B cell (primary cell): ENCODE measurements at regions not wholly inside any gene's neighbourhood (a gene's known extent, or its start where the extent isn't known, plus 50 kb on each side); places are given as distances from the start of the nearest gene placed in this dataset.

ENCODE experiments used
- ATAC-seq: fragments of 200-7000 bp; cut with Tn5 transposase; one replicate; pipeline ENCODE4 v1.10.0; 2021; ENCODE audit warnings: low read depth, mild to moderate bottlenecking, moderate number of reproducible peaks, moderate library complexity
- CTCF ChIA-PET: fragments of 350-600 bp; sonication (Branson Sonifier 250); formaldehyde crosslinking; loops from one replicate; lab custom pipeline; 2021; ENCODE audit warnings: antibody characterized with exemption, inconsistent platforms; lab: Charles Lee
- POLR2A ChIA-PET: fragments of 350-600 bp; sonication (Branson Sonifier 250); formaldehyde crosslinking; loops from one replicate; lab custom pipeline; 2021; ENCODE audit warnings: antibody characterized with exemption; lab: Charles Lee
- DNase-seq: peaks from one replicate; pipeline ENCODE4 v3.0.0; 2013
- H2AFZ ChIP-seq: 2 replicates; pipeline ENCODE4 v1.6.1; 2012; ENCODE audit warnings: mild to moderate bottlenecking, low read depth, low read length; ENCODE audit not compliant: insufficient read depth, poor library complexity, severe bottlenecking
- H3K27ac ChIP-seq, 2 donors: 1 replicate in 1 of 2; 2 replicates in 1 of 2; pipeline ENCODE4 v1.5.1; 2012 to 2013; ENCODE audit warnings: low read length in 2 of 2, mild to moderate bottlenecking in 2 of 2, moderate library complexity in 1 of 2
- H3K27me3 ChIP-seq, 4 experiments: fragments of 200-600 bp in 1 of 4; sonication (generic) in 1 of 4; replicated peaks in 1 of 4; 1 replicate in 2 of 4; 2 replicates in 2 of 4; pipeline versions ENCODE4 v1.6.1 to v1.7.0; 2013 to 2016; ENCODE audit warnings: low read length in 3 of 4, mild to moderate bottlenecking in 2 of 4, mixed read lengths in 1 of 4, moderate library complexity in 1 of 4; ENCODE audit not compliant: insufficient read depth in 4 of 4, control insufficient read depth in 3 of 4; ENCODE audit errors: control extremely low read depth in 1 of 4
- H3K36me3 ChIP-seq, 2 experiments: replicated peaks in 1 of 2; 1 replicate in 1 of 2; 2 replicates in 1 of 2; pipeline versions ENCODE4 v1.6.1 to v1.7.1; 2013; ENCODE audit warnings: low read length in 1 of 2; ENCODE audit not compliant: insufficient read depth in 2 of 2, control insufficient read depth in 1 of 2; ENCODE audit errors: control extremely low read depth in 1 of 2, extremely low read depth in 1 of 2
- H3K4me1 ChIP-seq, 2 donors: fragments of 200-600 bp in 1 of 2; sonication (generic) in 1 of 2; 1 replicate in 1 of 2; 2 replicates in 1 of 2; pipeline versions ENCODE4 v1.5.1 to v1.6.1; 2013 to 2017; ENCODE audit warnings: low read length in 2 of 2; ENCODE audit not compliant: control insufficient read depth in 2 of 2, insufficient read depth in 2 of 2
- H3K4me2 ChIP-seq: replicated peaks from 2 replicates; pipeline ENCODE3; 2012; ENCODE audit warnings: mild to moderate bottlenecking, low read depth, low read length; ENCODE audit not compliant: poor library complexity, severe bottlenecking
- H3K4me3 ChIP-seq, 5 experiments: fragments of 200-600 bp in 1 of 5; sonication (generic) in 1 of 5; 1 replicate in 3 of 5; 2 replicates in 2 of 5; pipeline versions ENCODE4 v1.5.1 to v1.7.0; 2011 to 2016; ENCODE audit warnings: low read length in 4 of 5, mild to moderate bottlenecking in 4 of 5, low read depth in 2 of 5, control low read depth in 1 of 5, moderate library complexity in 1 of 5; ENCODE audit not compliant: insufficient read depth in 1 of 5; ENCODE audit errors: control extremely low read depth in 1 of 5, extremely low read depth in 1 of 5
- H3K79me2 ChIP-seq: fragments of 200-600 bp; sonication (generic); one replicate; pipeline ENCODE4 v1.6.0; 2016; ENCODE audit warnings: low read length; ENCODE audit not compliant: control insufficient read depth, insufficient read depth
- H3K9ac ChIP-seq: fragments of 200-600 bp; sonication (generic); 2 replicates; pipeline ENCODE4 v1.6.1; 2017; ENCODE audit warnings: mild to moderate bottlenecking, low read length, moderate library complexity
- H3K9me3 ChIP-seq, 3 donors: one replicate each; pipeline versions ENCODE4 v1.6.1 to v1.7.1; 2013; ENCODE audit warnings: low read length in 2 of 3; ENCODE audit not compliant: control insufficient read depth in 2 of 3, insufficient read depth in 1 of 3; ENCODE audit errors: control extremely low read depth in 1 of 3
- H4K20me1 ChIP-seq: 2 replicates; pipeline ENCODE4 v1.6.0; 2012; ENCODE audit warnings: mild to moderate bottlenecking, low read length; ENCODE audit not compliant: insufficient read depth, control insufficient read depth, poor library complexity, severe bottlenecking
- H3K27ac Mint-ChIP-seq: one replicate; pipeline ENCODE4 v1.8.0; 2021; ENCODE audit warnings: mixed read lengths
- H3K27me3 Mint-ChIP-seq: one replicate; pipeline ENCODE4 v1.8.0; 2021; ENCODE audit warnings: mixed read lengths
- H3K4me1 Mint-ChIP-seq: one replicate; pipeline ENCODE4 v1.8.0; 2021; ENCODE audit warnings: mixed read lengths
- H3K4me3 Mint-ChIP-seq: one replicate; pipeline ENCODE4 v1.8.0; 2021; ENCODE audit warnings: mixed read lengths
- H3K9me3 Mint-ChIP-seq: one replicate; pipeline ENCODE4 v1.8.0; 2022; ENCODE audit warnings: mixed read lengths; ENCODE audit not compliant: insufficient read depth
- CTCF ChIP-seq: fragments of 200-600 bp; IDR thresholded peaks from one replicate; pipeline ENCODE4 v1.8.0; 2022; ENCODE audit warnings: antibody characterized with exemption, mild to moderate bottlenecking
- EZH2 ChIP-seq: IDR thresholded peaks from 2 replicates; pipeline ENCODE4 v1.6.1; 2012; ENCODE audit warnings: borderline replicate concordance, low read depth, mild to moderate bottlenecking, moderate library complexity, low read length; ENCODE audit not compliant: insufficient read depth, poor library complexity, severe bottlenecking
- WGBS: methylation state at CpG from one replicate; pipeline ENCODE4 v1.1.5; 2013; ENCODE audit warnings: missing lambda C conversion rate; ENCODE audit not compliant: insufficient coverage; 5-methylcytosine and 5-hydroxymethylcytosine counted together
- intact Hi-C: fragments of 100-400 bp; cut with micrococcal nuclease; formaldehyde crosslinking; loops from one replicate; pipeline ENCODE4 v1.10.0; 2022

- ATAC-seq = no peak
Observed at GRCh38 chr1:87977145-87977544, 648.5 kb downstream of the LMO4 start.

GRCh38 chr1:87979079-87979478, 650.4 kb downstream of the LMO4 start:
- ChIA-PET POLR2A (no interaction called here), CTCF (no interaction called here)
- no peak overlapping the region for H3K4me3 ChIP-seq
- no peaks in the 10 kb centered on the region for H4K20me1 ChIP-seq
- H3K27me3 ChIP-seq = peaks cover 0 to 3% (median 0%) of the 10 kb centered on the region in 4 experiments
- 100% methylated on average over 1 of the region's 2 CpGs for WGBS
- no peak overlapping the region for H3K27ac ChIP-seq
- H3K36me3 ChIP-seq = no peaks in the 10 kb centered on the region
- no peaks in the 10 kb centered on the region for H3K9me3 ChIP-seq
- H3K79me2 ChIP-seq = no peaks in the 10 kb centered on the region
- H3K9ac ChIP-seq = no peak overlapping the region
- no peak for ATAC-seq
- no peak for TF ChIP-seq CTCF
- no peak for TF ChIP-seq EZH2
- Mint-ChIP-seq H3K4me3 (no peak overlapping the region), H3K4me1 (no peaks in the 10 kb centered on the region), H3K27me3 (peaks cover 43% of the 10 kb centered on the region), H3K27ac (no peak overlapping the region), H3K9me3 (no peaks in the 10 kb centered on the region)
- no peak for DNase-seq
- intact Hi-C loops = no loop called here
- H3K4me2 ChIP-seq = no peak overlapping the region
- no peak overlapping the region for H2AFZ ChIP-seq
- H3K4me1 ChIP-seq = no peaks in the 10 kb centered on the region

More at GRCh38 chr1:87977145-87977544, 648.5 kb downstream of the LMO4 start:
- no peak overlapping the region for H3K4me3 ChIP-seq
- H3K79me2 ChIP-seq = no peaks in the 10 kb centered on the region
- TF ChIP-seq EZH2 = no peak
- ChIA-PET POLR2A (no interaction called here), CTCF (no interaction called here)
- H2AFZ ChIP-seq = no peak overlapping the region
- Mint-ChIP-seq H3K9me3 (no peaks in the 10 kb centered on the region), H3K27ac (no peak overlapping the region), H3K27me3 (peaks cover 37% of the 10 kb centered on the region), H3K4me3 (no peak overlapping the region), H3K4me1 (no peaks in the 10 kb centered on the region)
- no peaks in the 10 kb centered on the region for H3K9me3 ChIP-seq
- H3K27ac ChIP-seq = no peak overlapping the region
- peaks cover 0 to 3% (median 0%) of the 10 kb centered on the region in 4 experiments for H3K27me3 ChIP-seq
- intact Hi-C loops = no loop called here
- H4K20me1 ChIP-seq = no peaks in the 10 kb centered on the region
- no CpG with 5 or more reads among the region's 2 CpGs for WGBS
- H3K4me2 ChIP-seq = no peak overlapping the region
- H3K9ac ChIP-seq = no peak overlapping the region
- no peaks in the 10 kb centered on the region for H3K4me1 ChIP-seq
- no peaks in the 10 kb centered on the region for H3K36me3 ChIP-seq
- DNase-seq = no peak
